ENCODE measurements at regions not wholly inside any gene's neighbourhood (a gene's known extent, or its start where the extent isn't known, plus 50 kb on each side); places are given as distances from the start of the nearest gene placed in this dataset.

DNA sequence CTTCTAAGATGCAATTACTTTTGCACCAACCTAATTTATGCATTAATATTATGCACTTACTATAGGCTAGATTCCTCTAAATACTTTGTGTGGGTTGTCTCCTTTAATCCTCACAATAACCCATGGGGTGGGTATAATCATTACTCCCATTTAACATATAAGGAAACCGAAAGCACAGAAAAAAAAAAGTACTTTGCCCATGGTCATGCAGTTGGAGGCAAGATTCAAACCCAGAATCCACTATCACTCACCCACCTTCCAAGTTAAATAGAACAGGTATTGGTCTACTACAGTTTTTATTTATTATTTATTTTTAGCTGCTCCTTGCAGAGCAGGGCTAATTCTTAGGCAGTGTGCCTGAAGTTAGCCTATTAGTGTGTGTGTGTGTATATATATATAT lies 76.6 kb upstream of the FZD7 start:
- ChIA-PET CTCF (interaction anchor here (1.0 kb wide), 1 partner anchor 10 kb away, joined by 4 read pairs; no protein-coding TSS in a partner anchor), POLR2A (no interaction called here)
- no peak for ATAC-seq
- DNase-seq = no peak
- TF ChIP-seq, protein P1, sequence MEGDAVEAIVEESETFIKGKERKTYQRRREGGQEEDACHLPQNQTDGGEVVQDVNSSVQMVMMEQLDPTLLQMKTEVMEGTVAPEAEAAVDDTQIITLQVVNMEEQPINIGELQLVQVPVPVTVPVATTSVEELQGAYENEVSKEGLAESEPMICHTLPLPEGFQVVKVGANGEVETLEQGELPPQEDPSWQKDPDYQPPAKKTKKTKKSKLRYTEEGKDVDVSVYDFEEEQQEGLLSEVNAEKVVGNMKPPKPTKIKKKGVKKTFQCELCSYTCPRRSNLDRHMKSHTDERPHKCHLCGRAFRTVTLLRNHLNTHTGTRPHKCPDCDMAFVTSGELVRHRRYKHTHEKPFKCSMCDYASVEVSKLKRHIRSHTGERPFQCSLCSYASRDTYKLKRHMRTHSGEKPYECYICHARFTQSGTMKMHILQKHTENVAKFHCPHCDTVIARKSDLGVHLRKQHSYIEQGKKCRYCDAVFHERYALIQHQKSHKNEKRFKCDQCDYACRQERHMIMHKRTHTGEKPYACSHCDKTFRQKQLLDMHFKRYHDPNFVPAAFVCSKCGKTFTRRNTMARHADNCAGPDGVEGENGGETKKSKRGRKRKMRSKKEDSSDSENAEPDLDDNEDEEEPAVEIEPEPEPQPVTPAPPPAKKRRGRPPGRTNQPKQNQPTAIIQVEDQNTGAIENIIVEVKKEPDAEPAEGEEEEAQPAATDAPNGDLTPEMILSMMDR (IDR thresholded peaks at IDR 0.05) = no peak
- Mint-ChIP-seq H3K36me3 (ENCODE audit: low read depth) (no peaks in the 10 kb centered on the region), H3K27ac (no peak overlapping the region), H3K4me1 (ENCODE audit: low read depth) (no peaks in the 10 kb centered on the region), H3K27me3 (peaks cover 11% of the 10 kb centered on the region), H3K9me3 (no peaks in the 10 kb centered on the region), H3K4me3 (no peak overlapping the region)
- intact Hi-C loops (cut with micrococcal nuclease) = no loop called here

DNA sequence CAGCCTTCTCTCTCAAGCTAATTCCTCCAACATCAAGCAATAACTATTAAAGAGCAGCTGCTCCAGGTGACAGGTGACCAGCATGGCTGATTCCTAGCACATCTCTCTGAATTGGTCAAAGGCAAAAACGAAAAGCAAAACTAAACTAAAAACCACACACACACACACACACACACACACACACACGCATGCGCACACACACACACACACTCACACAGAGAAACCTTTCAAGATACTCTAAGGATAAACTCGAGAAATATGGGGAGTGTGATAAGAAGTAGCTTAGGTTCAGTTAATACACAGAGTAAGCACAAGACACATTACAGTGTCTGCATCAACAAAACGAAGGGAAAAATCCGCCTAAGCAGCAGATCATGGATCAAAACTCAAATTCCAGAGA lies 74.5 kb upstream of the FZD7 start:
- intact Hi-C loops (cut with micrococcal nuclease) = no loop called here
- DNase-seq (no peak), ATAC-seq (no peak)
- CTCF ChIA-PET = interaction anchor here (0.6 kb wide), 2 partner anchors 94 to 239 kb away, joined by 3 to 4 read pairs; no protein-coding TSS in a partner anchor
- H3K27me3 Mint-ChIP-seq = peaks cover 11% of the 10 kb centered on the region
- POLR2A ChIA-PET = no interaction called here
- no peaks in the 10 kb centered on the region for H3K4me1 Mint-ChIP-seq (ENCODE audit: low read depth)
- H3K9me3 Mint-ChIP-seq = no peaks in the 10 kb centered on the region
- H3K4me3 Mint-ChIP-seq = no peak overlapping the region
- no peaks in the 10 kb centered on the region for H3K36me3 Mint-ChIP-seq (ENCODE audit: low read depth)
- TF ChIP-seq, protein P1 (IDR thresholded peaks at IDR 0.05) = no peak
- no peak overlapping the region for H3K27ac Mint-ChIP-seq

DNA sequence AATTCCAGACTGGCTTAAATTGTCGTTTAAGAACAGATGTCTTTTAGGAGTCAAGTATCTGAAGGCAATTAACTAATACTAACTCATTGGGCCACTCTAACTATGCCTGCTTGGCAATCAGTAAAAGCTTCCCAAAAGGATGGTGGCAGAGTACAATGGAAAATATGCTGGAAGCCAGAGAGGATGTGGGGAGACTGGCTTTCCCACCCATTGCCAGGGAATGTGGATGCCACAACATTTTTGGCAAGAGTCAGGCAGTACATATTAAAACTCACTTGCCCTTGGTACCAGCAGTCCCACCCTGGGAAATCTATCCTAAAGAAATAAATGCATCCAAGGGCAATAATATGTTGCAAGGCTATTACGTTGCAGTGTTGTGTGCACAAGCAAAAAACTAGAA lies 74.0 kb upstream of the FZD7 start:
- Mint-ChIP-seq H3K4me1 (ENCODE audit: low read depth) (no peaks in the 10 kb centered on the region), H3K4me3 (no peak overlapping the region), H3K9me3 (no peaks in the 10 kb centered on the region), H3K27ac (no peak overlapping the region), H3K36me3 (ENCODE audit: low read depth) (no peaks in the 10 kb centered on the region), H3K27me3 (peaks cover 11% of the 10 kb centered on the region)
- TF ChIP-seq, protein P1 (IDR thresholded peaks at IDR 0.05) = no peak
- ChIA-PET POLR2A (interaction anchor here (1.1 kb wide), 1 partner anchor 13 kb away, joined by 3 read pairs; no protein-coding TSS in a partner anchor), CTCF (interaction anchor here (0.6 kb wide), 2 partner anchors 93 to 239 kb away, joined by 3 to 4 read pairs; no protein-coding TSS in a partner anchor)
- DNase-seq (no peak), ATAC-seq (no peak)
- intact Hi-C loops (cut with micrococcal nuclease) = no loop called here

DNA sequence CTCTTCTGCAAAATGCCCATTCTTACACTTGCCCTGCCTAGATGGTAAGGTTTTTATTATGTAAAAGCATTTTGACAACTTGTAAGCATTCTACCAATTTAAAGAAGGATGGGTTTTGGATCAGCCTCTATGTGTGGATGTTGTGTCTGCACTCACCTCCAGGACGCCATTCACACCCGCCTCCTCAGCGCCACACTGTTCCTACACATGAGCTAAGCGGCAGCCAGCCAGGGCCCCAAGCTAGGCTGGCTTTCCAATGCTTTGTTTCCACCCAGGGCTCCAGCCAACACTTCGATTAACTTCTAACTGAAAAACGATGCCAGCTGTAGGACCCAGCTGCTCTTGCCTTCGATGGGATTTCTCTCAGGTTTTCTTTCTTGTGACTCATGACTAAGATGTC lies 73.3 kb upstream of the FZD7 start:
- no peaks in the 10 kb centered on the region for H3K9me3 Mint-ChIP-seq
- no peak overlapping the region for H3K4me3 Mint-ChIP-seq
- H3K36me3 Mint-ChIP-seq (ENCODE audit: low read depth) = no peaks in the 10 kb centered on the region
- ChIA-PET CTCF (no interaction called here), POLR2A (interaction anchor here (1.1 kb wide), 1 partner anchor 12 kb away, joined by 3 read pairs; no protein-coding TSS in a partner anchor)
- intact Hi-C loops (cut with micrococcal nuclease) = no loop called here
- H3K27me3 Mint-ChIP-seq = peaks cover 8% of the 10 kb centered on the region
- DNase-seq (no peak), ATAC-seq (no peak)
- no peaks in the 10 kb centered on the region for H3K4me1 Mint-ChIP-seq (ENCODE audit: low read depth)
- TF ChIP-seq, protein P1 (IDR thresholded peaks at IDR 0.05) = no peak
- H3K27ac Mint-ChIP-seq = no peak overlapping the region

DNA sequence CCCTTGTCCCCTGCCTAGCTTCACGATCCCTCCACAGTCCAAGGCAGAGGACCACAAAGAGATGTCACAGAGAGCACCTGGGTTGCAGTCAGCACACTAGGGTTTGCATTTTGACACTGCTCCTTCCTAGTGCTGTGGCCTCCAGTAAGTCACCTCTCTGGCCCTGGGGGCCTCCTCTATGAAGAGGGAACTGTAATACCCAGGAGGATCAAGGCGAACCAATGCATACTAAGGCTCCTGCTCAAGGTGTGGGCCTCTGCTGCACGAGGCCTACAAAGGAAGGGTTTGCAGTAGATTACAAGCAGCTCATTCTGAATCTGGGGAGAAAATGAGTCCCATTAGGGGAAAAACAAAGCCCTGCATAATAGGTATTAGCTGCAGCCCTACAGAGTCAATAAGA lies 72.3 kb upstream of the FZD7 start:
- ATAC-seq (no peak), DNase-seq (no peak)
- Mint-ChIP-seq H3K27ac (no peak overlapping the region), H3K36me3 (ENCODE audit: low read depth) (no peaks in the 10 kb centered on the region), H3K27me3 (peaks cover 7% of the 10 kb centered on the region), H3K4me1 (ENCODE audit: low read depth) (no peaks in the 10 kb centered on the region), H3K4me3 (no peak overlapping the region), H3K9me3 (no peaks in the 10 kb centered on the region)
- TF ChIP-seq, protein P1 (IDR thresholded peaks at IDR 0.05) = no peak
- POLR2A ChIA-PET = no interaction called here
- intact Hi-C loops (cut with micrococcal nuclease) = no loop called here
- CTCF ChIA-PET = no interaction called here

All from activated CD8-positive, alpha-beta T cell treated with anti-CD3 and anti-CD28 coated beads for 36 hours (primary cell).